Activated CD4-positive, alpha-beta T cell treated with anti-CD3 and anti-CD28 coated beads, Interleukin-2, Interleukin-4, amounts not matched to agents 100 ng/mL and 50 ng/mL, durations not matched to agents 16 hours and 8 hours (primary cell): ENCODE measurements at regions not wholly inside any gene's neighbourhood (a gene's known extent, or its start where the extent isn't known, plus 50 kb on each side); places are given as distances from the start of the nearest gene placed in this dataset.
A peak's percentile ranks its signal among the peaks of the same experiment; 100 is the strongest.

Source experiments
- DNase-seq: peaks from one replicate; pipeline ENCODE4 v3.0.0-alpha.2; 2020; ENCODE audit warnings: low spot score

DNA sequence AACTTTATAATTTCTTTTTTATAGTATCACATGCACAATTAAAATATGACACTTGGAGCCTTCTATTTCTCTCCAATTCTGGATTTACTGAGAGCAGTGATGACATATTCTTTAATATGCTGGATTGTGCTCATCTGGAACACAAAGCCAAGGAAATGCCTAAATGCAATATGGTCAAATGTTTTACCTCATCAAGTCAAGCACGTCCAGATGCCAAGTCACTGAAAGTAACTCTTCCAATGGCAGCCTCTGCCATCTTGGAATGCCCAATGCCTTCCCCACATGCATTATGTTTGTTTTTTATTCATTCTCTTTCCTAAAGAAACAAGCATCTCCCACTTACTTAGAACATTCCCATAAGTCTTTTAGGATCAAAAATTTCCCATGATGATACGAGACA lies 189.8 kb downstream of the TMX3 start:
- no peak for DNase-seq

DNA sequence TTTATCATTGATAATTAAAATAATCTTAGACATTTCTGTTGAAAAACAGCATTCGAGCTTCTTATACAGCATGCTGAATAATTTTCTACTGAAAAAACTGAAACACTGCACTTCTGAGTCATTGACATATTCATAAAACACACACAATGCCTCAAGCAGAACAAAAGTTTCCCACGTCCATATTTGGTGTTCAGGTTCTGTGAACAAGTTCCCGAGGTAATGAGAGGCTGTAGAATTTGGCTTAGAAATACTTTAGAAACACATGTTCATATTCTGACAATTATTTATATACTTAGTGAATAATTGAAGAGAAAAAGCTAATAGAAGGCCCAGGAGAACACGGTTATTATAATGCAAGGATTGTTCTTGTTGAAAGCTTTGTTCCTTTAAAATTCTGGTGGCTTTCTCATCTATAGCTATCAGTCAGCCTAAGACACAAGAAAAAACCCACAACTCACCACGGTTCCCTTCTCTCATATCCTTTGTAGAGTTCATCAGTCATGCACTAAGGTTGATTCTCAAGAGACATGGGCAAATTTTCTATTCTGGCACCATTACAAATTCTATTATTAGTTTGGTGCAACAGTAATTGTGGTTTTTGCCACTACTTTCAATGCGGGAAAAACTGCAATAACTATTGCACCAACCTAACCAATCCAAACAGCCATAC lies 194.4 kb downstream of the TMX3 start:
- DNase-seq, result no peak

DNA sequence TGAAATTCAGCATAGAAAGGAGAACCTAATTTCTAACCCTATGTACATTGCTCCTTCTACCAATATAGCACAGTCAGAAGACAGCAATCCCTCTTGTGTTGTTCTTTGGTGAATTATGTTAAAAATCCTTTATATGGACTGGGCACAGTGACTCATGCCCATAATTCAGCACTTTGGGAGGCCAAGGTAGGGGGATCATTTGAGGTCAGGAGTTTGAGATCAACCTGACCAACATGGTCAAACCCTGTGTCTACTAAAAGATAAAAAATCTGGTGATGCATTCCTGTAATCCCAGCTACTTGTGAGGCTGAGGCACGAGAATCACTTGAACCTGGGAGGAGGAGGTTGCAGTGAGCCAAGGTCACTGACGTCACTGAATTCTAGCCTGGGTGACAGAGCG lies 195.6 kb downstream of the TMX3 start:
- no peak for DNase-seq

DNA sequence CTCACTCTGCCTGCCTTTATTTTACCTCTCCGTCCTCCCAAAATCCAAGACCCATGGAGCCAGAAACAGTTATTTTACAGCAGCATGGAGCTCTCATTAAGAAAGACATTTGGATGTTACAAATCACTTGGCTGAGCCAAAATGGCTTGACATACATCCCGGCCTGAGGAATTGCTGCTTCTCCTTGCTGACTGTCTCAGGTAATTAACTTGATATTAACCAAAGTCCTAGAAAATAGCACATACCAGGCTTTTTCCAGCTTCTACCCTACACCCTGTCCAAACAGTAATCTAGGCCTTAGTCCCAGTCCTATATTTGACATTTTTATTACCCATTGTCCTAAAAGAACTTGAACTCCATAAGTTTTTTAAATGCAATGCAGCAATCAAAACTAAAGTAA lies 205.0 kb downstream of the TMX3 start:
- no peak for DNase-seq

DNA sequence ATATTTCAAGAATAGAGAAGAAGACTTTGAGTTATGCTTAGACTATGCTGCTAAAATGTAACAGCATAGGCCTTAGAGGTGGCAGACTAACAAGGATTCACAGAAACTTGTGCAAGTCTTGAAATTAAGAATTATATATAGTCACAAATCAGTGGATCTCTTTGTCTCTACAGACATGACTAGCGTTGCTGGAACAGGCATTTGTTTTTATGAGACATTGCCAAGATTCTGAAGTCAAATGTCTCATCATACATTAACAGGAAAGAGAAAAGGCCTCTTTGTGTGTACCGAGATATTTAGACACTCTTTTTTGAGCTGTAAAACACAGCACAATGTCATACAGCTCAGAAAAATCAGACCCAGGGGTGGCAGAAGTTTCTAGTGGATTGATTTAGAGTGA lies 207.1 kb downstream of the TMX3 start:
- DNase-seq, result no peak

DNA sequence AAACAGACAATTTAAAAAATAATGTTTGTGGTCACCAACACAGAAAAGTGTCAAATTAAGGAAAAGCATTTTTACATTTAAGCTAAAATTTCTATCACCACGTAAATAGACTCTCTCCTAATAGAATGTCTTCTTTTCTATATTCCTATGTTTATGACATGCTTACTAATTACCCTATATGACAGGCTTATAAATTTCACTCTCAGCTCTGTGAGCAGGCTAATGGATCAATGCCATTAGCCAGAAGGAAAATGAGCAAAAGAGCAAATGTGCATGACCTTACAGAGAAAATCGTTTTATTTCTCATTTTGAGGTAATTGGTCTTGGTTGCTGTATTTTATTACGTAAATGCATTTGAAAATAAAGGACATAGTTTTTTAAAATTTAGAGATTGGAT lies 209.7 kb downstream of the TMX3 start:
- DNase-seq, result no peak

DNA sequence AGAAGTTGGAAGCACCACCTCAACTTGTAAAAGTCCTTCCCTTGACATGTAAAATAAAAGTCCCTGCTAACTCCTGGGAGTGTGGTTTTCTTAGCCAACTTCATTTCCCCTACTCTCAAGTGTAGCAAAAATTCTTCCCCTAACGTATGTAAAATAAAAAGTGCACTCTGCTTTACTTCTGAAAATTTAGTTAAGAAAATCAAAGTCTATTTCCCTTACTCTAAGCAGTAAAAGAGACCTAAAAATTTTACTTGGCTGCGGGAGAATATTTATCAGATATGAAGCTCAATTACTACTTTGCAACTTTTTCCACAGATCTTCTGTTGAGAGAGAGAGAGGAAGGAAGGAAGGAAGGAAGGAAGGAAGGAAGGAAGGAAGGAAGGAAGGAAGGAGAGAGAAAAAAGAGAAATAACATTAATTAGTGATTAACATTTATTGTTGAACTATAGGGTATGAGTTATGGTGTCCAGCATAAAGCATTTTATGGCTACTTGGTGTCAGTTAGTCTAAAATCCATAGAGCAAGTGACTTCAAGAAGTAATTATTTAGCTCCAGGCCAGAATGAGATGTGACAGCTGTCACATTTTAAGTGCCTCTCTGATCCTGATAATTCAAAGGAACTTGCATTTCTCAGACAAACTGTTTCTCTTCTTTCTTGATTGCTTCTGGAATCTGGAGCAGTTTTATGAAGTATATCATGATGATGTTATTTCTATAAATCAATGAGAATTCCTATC lies 210.3 kb downstream of the TMX3 start:
- DNase-seq, result no peak

DNA sequence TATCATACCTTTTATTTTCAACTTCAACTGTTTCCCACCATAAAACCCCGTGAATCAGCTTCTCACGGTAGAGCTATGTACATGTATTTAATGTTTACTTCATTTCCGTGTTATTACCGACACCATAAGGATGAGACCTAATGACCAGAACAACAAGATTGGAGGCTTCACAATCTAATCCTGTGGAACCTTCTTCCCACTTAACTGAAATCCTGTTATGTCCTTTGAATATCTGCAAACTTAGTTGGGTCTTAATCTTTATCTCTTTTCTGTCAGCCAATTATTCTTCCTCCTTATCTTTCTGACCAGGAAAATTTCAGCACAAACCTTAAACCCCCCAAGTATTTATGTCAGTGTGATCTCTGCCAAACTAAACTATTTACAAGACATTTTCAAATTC lies 214.4 kb downstream of the TMX3 start:
- no peak for DNase-seq

DNA sequence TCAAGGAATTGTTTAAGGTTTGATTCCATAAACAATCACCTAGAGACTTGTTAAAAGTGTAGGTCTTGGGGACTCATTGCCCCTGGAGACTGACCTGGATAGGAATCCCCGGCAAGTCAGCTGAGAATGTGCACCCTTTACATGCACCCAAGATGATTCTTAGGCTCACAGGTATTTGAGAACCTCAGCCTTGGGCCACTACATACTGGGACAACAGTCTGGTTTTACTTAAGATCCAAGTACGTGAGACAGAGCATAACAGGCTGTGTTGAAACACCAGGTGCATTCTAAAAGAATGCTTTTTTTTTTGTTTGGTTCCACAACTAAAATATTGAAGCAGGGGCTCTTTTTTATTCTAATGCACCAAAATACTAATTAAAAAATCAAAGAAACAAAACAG lies 215.8 kb downstream of the TMX3 start:
- no peak for DNase-seq

DNA sequence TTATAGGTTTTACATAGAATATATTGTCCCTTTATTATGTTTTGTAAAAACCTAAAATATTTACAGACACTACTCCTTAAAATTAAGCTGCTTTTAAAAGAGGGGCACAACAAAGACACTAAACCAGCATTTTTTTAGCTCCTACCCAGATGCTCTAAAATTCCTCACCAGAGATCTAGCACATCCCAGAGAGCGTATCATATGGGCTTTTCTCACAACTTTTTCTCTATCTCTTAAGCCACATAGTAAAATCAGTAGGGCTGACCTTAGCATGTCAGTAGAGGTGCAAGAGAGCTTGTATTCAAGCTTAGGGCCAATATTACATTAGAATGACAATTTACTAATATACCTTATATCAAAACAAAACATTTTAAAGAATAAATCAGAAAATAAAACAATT lies 216.3 kb downstream of the TMX3 start:
- DNase-seq, result no peak

DNA sequence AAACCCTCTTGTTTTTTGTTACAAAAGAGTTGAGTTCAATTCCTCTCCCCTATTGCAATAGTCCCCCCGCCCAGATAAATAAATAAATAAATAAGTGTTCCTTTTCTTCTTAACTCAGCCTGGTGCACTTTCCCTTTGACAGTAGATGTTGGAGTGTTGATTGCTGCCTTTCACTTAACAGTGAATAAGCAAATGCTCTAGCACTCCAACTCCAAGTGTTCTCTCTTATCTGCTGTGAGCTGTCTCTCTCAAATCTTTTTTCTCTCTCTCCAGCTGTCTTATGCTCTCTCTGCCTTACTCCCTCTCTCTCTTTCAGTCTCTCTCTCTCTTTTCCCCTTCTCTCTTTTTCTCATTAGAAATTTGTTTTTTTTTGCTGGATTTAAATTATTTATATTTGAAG lies 216.7 kb downstream of the TMX3 start:
- DNase-seq, result no peak

DNA sequence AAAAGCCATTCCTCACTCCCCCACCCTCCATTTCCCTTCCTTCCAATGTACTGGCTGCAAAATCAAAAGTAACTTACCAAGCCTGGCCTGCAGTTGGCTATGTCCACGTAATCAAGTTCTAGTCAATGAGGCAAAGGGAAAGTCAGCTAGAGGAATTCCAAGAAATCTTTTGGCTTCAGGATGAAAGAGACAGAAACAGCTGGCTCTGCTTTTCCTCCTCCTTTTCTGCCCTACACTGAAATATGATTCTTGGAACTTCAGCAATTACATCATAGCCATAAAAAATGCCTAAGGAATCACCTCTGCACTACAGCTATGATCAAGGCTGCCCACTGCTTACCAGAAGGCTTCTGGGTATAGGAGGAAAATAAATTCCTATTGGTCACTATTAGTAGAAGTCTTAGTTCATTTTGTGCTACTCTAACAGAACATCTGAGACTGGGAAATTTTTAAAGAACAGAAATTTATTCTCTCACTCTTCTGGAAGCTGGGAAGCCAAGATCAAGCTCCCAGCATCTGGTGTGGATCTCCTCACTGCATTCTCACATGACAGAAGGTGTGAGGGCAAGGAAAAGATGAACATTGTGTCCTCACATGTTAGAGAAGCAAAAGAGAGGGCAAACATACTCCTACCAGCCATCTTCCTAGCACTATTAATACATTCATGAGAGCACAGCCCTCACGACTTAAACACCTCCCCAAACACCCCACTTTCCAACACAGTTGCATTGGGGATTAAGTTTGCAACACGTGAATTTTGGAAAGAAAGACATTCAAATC lies 219.9 kb downstream of the TMX3 start:
- no peak for DNase-seq

DNA sequence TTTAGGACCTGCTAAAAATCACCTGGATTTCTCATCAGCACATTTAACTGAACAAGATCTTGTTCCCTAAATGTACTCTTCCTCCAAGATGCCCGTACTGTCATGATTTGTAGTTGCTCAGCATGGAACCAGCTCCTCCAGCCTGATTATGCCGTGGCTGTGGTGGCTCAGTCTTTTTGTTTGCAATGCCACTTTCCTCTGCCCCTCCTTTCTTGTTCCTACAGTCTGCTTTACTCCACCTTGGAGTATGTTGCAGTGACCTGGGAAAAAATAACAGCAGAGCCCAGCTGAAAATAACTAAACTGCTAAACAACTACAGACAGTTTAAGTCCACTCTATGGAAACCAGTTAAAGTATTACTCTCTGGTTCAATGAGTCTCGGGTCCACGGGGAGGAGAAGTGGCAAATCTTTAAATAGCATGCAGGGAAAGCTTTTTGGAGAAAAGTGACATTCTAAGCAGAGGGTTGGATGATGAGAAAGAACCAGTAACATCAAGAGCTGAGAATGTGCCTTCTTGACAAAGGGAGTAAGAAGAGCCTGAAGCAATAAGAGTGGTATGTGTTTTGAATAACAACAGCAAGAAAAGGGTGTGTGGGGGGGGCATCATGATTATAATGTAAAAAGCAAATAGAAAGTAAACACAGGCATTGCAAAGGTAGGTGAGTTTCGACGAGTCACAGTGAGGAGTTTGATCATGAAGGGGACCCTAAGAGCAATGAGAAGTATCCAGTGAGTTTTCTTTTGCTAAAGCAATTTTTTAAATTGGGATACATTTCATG lies 225.7 kb downstream of the TMX3 start:
- DNase-seq, result no peak

DNA sequence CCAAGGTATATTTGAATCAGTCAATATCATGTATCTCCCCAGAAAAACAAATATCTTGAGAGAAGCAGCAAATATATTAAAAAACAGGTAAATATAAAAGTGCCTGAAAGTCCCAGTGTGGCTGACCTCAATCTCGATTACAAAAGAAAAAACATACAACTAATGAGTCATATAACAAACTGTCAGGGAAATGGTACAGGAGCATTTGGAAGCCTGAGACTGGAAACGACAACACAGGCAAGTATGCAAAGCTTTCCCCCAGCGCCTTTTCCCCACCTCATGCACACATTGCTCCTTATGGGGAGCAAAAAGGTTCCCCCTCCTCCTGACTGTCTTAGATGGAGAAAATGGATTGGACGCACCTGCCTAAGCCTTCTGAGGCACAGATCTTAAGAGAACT lies 230.7 kb downstream of the TMX3 start:
- no peak for DNase-seq

DNA sequence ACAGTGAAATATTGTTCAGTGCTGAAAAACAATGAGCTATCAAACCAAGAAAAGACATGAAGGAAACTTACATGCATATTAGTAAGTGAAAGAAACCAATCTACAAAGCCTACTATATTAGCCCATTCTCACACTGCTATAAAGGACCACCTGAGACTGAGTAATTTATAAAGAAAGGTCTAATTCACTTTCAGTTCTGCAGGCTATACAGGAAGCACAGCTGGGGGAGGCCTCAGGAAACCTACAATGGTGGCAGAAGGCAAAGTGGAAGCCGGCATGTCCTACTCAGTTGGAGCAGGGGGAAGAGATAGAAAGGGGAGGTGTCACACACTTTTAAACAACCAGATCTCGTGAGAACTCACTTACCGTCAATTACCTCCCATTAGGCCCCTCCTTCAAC lies 232.1 kb downstream of the TMX3 start:
- DNase-seq, result no peak

DNA sequence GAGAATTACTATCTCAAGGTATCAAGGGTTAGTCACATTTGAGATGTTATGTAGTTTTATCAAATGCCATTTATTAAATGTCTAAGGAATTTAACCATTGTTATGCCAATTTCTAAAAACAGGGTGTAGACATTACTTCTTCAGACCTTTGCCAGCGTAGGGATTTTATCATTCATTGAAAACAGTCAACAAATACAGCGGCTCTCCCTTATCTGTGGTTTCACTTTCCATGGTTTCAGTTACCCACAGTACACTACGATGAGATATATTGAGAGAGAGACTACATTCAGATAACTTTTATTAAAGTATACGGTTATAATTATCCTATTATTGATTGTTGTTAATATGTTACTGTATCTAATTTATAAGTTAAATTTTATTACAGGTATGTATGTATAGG lies 234.7 kb downstream of the TMX3 start:
- no peak for DNase-seq

DNA sequence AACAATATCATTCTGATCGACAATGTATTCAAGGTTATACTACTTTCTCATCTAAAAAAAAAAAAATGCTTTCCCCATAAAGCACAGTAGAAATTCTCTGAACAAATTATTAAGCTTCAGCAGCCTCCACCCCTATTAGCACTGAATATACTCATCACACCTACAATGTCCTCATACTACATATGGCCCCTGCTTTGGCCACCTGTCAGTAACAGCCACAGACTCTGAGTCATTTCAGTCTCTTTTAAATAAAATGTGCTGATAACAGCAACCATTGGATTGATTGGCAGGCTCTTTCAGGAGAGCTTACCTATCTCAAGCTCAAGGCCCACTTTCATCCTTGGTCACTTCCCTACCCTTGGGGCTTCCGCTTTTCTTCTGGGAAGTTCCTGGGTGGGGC lies 236.7 kb downstream of the TMX3 start:
- DNase-seq, result no peak

DNA sequence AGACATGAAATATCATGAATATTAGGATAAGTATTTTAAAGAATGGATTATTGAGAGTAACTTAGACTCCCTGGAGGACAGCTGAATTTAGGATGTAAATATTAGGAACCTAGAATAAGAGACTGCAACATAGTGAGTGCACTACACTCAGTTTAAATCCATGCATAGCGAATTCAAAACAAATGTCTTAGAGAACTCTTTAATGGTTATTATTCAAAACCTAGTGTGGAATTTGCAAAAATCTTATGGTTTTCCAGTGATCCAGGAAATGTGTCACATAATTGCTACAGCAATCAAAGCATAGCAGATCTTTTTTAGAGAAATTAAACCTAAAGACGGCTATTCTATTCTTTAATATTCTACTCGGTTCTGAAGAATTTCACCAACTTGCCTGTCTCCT lies 239.0 kb downstream of the TMX3 start:
- no peak for DNase-seq

DNA sequence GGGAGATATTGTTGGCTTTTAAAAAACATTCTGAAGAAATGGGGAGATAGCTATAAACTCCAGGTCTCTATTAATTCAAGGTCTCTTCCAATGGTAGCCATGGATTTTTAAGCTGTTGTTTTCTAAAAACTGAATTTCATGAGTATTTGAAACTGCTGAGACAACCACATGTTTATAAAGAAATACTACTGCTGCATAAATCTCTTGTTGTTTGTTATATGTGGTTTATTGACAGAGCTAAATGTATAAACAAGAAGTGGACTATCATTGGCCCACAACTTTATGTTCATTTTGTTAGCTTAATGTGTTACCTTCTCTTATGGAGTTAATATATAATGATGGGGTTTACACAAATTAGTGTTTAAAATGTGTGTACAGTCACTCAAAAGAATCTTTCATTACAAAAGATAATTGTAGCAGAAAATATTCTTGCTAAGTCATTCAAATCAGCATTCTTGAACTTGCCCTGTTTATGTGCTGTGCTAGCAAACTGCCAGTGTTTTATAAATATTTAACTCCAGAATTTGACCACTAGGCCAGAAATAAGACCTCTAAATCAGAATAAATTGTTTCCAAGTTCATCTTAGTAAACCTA lies 242.1 kb downstream of the TMX3 start:
- DNase-seq, result no peak

DNA sequence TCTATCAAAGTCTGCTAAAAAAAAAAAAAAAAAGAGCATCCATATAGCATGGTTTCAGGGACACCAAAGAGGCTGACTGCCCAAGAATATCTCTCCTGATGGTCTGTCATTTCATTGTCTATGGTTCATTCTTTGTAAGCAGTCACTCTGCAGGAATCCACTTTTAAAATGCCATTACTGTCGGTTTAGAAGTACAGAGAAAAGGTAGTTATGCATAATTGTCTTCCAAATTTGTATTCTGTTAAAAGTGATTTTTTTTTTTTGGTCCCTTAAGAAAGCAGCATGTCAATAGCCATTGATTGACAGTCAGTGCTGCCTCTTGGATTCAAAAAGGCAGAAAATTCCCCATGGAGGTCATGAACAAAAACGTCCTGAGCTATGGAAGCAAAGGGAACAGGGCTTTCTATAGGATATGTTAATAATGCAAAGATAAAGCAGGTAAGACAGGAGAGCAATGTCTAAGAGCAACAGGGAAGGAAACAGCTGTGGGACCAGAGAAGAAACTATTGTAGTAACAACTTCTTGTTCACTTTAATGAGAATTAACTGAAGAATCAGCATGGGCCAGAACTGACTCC lies 245.8 kb downstream of the TMX3 start:
- DNase-seq, result no peak

DNA sequence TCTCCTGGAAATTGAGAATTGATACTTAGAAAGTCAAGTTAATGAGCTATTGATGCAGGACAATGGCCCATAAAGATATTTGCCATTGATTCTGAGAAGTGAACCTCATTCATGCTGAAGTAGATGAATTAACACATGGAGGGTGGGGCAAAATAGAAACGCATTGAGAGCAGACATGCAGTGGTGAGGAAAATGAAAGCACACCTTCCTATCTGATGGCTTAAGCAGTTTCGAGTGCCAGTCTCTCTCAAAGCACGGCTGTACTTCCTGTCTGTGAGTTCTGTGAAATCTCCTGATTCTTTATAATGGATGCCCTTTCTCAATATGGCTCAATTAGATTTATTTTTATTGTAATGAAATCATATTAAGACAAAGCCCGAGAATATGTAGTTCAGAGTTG lies 247.0 kb downstream of the TMX3 start:
- DNase-seq, result peak; percentile 1

DNA sequence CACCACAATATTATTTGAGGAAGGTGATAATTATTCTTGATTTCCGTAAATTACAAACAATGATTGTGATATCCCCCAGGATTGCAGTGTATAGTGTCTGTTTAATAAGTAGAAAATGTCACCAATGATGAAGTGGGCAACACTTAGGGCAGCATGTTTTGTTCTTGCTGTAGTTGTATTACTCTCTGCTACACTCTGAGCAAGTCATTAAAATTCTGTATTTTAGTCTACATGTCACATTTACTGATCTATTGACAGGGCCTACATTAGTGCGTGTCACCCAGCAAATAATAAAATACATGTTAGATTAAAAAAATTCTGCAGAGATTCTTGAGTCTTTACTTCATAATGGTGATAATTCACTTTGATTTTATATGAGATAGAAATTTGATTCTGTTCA lies 247.6 kb downstream of the TMX3 start:
- DNase-seq, result no peak
